Erythroblast (primary cell): ENCODE measurements at regions not wholly inside any gene's neighbourhood (a gene's known extent, or its start where the extent isn't known, plus 50 kb on each side); places are given as distances from the start of the nearest gene placed in this dataset.

Source experiments
- GATA1 ChIP-seq: IDR thresholded peaks from 2 replicates; pipeline ENCODE4 v1.6.1; 2011; ENCODE audit warnings: low read depth, mild to moderate bottlenecking, control low read depth, low read length, moderate library complexity
- POLR2A ChIP-seq: IDR thresholded peaks from 2 replicates; pipeline ENCODE4 v1.6.1; 2011; ENCODE audit warnings: mild to moderate bottlenecking, low read length

- no peak for TF ChIP-seq POLR2A
- TF ChIP-seq GATA1 = no peak
Measured at GRCh38 chr3:30951826-30952225, 57.4 kb upstream of the GADL1 start.
